ENCODE measurements at regions not wholly inside any gene's neighbourhood (a gene's known extent, or its start where the extent isn't known, plus 50 kb on each side); places are given as distances from the start of the nearest gene placed in this dataset.
"Not testable (repeated sequence)": the region's sequence is repeated elsewhere in the genome, so short reads cannot be mapped to it uniquely, and the experiment has no call there.

DNA sequence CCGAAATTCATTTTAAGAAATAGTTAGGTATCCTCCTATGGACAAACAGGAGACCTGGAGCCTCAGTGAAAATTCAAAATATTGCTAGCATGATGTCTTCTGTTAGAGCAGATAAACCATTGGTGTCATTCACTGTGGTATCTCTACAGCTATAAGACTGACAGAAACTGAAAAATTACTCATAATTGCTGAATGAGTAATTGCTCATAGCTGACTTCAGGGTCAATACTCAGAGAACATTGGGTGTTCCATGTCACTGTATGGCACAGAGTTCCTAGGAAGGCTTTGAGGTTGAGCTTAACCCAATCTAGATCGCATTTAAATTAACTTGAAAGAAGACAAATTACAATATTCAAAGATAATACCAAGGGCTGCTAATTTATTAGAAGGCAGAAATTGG is 109.0 kb downstream of the HSFY2 start:
- intact Hi-C loops (cut with DNase I), result no loop called here
- WGBS, 2 donors, result 36 to 62% methylated on average over 2 of the region's 2 CpGs
- no peak for DNase-seq

DNA sequence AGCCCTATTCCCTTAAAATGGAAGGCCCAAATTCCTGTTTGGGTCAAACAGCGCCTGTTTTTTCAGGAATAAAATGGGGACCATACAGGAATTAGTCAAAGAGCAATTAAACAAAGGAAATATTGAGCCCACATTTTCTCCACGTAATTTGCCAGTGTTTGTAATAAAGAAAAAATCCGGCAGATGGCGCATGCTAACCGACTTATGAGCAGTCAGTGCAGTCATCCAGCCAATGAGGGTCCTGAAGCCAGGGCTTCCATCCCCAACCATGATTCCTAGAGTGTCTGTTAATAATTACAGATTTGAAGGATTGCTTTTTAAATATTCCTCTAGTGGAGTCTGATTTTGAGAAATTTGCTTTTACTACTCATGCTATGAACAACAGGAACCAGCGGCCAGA is 103.7 kb downstream of the HSFY2 start:
- 21 to 30% methylated on average over 6 of the region's 6 CpGs for WGBS, 2 donors
- Histone ChIP-seq H3K4me1 (no peaks in the 10 kb centered on the region), H3K9me3 (no peaks in the 10 kb centered on the region), H3K36me3 (no peaks in the 10 kb centered on the region), H3K4me3 (no peak overlapping the region), H3K27ac (no peak overlapping the region), H3K27me3 (no peaks in the 10 kb centered on the region)
- intact Hi-C loops (cut with DNase I), result no loop called here
- DNase-seq, result no peak
- TF ChIP-seq, protein P1, sequence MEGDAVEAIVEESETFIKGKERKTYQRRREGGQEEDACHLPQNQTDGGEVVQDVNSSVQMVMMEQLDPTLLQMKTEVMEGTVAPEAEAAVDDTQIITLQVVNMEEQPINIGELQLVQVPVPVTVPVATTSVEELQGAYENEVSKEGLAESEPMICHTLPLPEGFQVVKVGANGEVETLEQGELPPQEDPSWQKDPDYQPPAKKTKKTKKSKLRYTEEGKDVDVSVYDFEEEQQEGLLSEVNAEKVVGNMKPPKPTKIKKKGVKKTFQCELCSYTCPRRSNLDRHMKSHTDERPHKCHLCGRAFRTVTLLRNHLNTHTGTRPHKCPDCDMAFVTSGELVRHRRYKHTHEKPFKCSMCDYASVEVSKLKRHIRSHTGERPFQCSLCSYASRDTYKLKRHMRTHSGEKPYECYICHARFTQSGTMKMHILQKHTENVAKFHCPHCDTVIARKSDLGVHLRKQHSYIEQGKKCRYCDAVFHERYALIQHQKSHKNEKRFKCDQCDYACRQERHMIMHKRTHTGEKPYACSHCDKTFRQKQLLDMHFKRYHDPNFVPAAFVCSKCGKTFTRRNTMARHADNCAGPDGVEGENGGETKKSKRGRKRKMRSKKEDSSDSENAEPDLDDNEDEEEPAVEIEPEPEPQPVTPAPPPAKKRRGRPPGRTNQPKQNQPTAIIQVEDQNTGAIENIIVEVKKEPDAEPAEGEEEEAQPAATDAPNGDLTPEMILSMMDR (IDR thresholded peaks at IDR 0.05), result peak in 1 of 4 experiments; percentile 23
- no peak for TF ChIP-seq POLR2AphosphoS5 (IDR thresholded peaks at IDR 0.05)
- no peak for TF ChIP-seq EP300 (IDR thresholded peaks at IDR 0.05)

More for the DNA sequence above, 109.0 kb downstream of the HSFY2 start:
- Histone ChIP-seq H3K36me3 (no peaks in the 10 kb centered on the region), H3K4me1 (no peaks in the 10 kb centered on the region), H3K27ac (no peak overlapping the region), H3K9me3 (no peaks in the 10 kb centered on the region), H3K27me3 (no peaks in the 10 kb centered on the region), H3K4me3 (no peak overlapping the region)
- no peak for TF ChIP-seq EP300 (IDR thresholded peaks at IDR 0.05)
- TF ChIP-seq POLR2A (IDR thresholded peaks at IDR 0.05), result no peak
- no peak for TF ChIP-seq POLR2AphosphoS5 (IDR thresholded peaks at IDR 0.05)
- TF ChIP-seq, protein P1 (IDR thresholded peaks at IDR 0.05), result no peak

DNA sequence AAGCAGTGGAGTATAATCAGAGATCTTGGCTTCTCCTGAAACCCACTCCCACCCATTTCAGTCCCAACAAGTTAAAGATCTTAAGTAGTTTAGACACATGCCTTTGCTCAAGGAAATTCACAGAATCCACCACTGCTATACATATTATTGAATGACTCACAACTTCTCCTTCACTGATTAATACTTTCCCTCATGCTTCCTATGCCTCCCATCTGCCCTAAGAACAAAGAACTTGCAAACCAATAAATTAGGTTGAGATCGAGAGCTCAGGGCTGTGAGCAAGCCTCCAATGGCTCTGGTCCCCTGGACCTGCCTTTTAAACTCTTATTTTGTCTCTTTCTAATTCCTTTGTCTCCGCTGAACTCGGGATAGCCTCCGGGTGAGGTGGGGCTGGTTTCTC is 101.6 kb downstream of the HSFY2 start:
- TF ChIP-seq POLR2A (IDR thresholded peaks at IDR 0.05) (no peak), POLR2AphosphoS5 (IDR thresholded peaks at IDR 0.05) (no peak), EP300 (IDR thresholded peaks at IDR 0.05) (no peak)
- TF ChIP-seq, protein P1 (IDR thresholded peaks at IDR 0.05), result no peak
- Histone ChIP-seq H3K4me1 (no peaks in the 10 kb centered on the region), H3K27me3 (no peaks in the 10 kb centered on the region), H3K9me3 (no peaks in the 10 kb centered on the region), H3K36me3 (no peaks in the 10 kb centered on the region), H3K27ac (no peak overlapping the region), H3K4me3 (no peak overlapping the region)
- WGBS, 2 donors, result 77 to 78% methylated on average over 4 of the region's 4 CpGs
- intact Hi-C loops (cut with DNase I), result no loop called here
- DNase-seq, result no peak

DNA sequence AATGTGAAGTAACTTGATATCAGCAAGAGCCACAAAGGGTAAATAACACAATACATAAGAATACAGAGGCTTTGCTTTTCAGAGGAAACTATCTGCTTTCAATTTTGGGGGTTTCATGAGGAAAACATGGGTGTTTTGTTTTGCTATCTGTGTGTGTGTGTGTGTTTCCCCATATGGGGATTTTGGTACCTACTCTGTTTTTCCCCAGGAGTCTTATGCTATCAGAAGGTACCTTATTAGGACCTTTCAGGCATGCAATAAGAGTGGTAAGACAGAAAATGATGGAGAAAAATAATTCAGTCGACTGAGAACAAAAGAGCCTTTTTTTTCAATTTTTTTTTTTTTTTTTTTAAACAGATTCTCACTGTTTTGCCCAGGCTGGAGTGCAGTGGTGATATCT is 87.5 kb downstream of the HSFY2 start:
- H3K27ac ChIP-seq; H3K36me3 ChIP-seq; H3K9me3 ChIP-seq; DNase-seq; H3K4me1 ChIP-seq; intact Hi-C loops (cut with DNase I); H3K27me3 ChIP-seq; H3K4me3 ChIP-seq: not testable (repeated sequence)
- WGBS, 2 donors, result no CpG with 5 or more reads among the region's 1 CpG

DNA sequence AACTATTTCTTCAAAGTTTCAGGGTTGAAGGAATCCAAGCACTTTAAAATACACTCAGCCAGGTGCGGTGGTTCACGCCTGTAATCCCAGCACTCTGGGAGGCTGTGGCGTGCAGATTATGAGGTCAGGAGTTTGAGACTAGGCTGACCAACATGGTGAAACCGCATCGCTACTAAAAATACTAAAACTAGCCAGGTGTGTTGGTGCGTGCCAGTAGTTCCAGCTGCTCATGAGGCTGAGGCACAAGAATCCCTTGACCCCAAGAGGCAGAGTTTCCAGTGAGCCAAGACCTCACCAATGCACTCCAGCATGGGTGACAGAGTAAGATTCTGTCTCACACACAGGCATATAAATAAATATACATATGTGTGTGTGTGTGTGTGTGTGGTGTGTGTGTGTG is 85.2 kb downstream of the HSFY2 start:
- DNase-seq; H3K4me1 ChIP-seq; H3K9me3 ChIP-seq; H3K27me3 ChIP-seq; H3K4me3 ChIP-seq; H3K36me3 ChIP-seq; intact Hi-C loops (cut with DNase I); H3K27ac ChIP-seq: not testable (repeated sequence)
- WGBS, 2 donors, result no CpG with 5 or more reads among the region's 6 CpGs

DNA sequence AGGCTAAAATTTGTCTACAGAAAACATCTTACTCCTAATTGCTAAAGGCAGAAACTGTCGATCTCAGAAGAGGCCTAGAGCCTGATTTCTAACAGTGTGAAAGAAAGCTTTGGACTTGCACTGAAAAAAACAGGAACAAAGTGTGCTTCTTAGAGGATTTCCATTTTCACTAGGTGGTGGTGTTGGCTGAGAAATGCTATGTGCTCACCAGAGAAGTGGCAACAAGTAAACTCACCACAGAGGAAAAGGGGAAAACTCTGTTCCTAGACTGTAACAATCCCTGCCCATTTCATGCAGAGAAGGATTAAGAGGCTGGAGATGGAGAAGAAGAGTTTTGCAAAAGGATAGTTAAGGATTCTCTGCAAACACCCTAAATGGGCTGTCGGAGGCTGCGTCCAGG is 84.1 kb downstream of the HSFY2 start:
- H3K27ac ChIP-seq; H3K4me3 ChIP-seq; DNase-seq; intact Hi-C loops (cut with DNase I); H3K4me1 ChIP-seq; H3K36me3 ChIP-seq; H3K9me3 ChIP-seq; H3K27me3 ChIP-seq: not testable (repeated sequence)
- no CpG with 5 or more reads among the region's 3 CpGs for WGBS, 2 donors

DNA sequence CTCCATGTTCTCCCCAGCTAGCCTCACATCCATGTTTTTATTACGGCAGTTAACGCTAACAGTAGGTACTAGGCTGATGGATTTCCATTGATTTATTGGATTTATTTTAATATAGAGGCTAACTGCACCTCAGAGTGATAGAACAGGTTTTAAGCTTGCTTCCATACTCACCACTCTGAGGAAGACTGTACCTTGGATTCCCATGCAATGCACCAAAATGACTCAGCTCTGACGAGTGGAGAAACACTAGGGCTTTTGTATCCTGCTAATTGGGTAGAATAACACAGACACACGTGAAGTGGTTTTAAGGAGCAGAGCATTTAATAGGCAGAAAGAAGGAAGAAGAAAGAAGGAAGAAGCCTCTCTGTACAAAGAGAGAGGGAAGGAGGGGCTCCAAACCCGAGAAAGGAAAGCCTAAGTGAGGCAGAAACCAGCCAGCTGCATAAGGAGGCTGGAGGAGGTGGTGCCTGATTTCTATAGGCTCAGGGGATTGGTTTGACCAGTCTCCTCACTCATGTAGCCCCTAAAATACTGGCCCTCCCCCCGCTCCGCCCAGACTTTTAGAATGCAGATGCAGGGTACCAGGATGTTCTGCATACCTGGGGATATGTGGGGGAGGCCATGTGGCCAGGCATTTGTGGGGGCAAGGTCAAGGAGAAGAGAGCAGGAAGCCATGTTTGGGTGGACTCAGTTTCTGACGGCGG is 83.5 kb downstream of the HSFY2 start:
- intact Hi-C loops (cut with DNase I); H3K9me3 ChIP-seq; H3K4me3 ChIP-seq; H3K36me3 ChIP-seq; H3K27me3 ChIP-seq; H3K4me1 ChIP-seq; DNase-seq; H3K27ac ChIP-seq: not testable (repeated sequence)
- no CpG with 5 or more reads among the region's 9 CpGs for WGBS, 2 donors

DNA sequence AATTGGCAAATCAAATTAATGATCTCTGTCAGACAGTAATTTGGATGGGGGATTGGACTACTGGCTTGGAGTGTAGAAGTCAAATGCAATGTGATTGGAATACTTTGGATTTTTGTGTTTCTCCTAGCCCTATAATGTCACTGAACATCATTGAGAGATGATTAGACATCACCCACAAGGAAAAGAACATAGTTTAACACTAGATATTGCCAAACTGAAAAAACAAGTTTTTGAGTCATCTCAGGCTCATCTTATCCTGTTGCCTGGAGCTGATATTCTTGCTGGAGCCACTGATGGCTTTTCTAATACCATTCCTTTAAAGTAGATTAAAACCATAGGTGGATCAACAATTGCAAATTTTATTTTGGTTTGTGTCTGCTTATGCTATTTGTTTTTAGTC is 76.7 kb downstream of the HSFY2 start:
- intact Hi-C loops (cut with DNase I); H3K27ac ChIP-seq: not testable (repeated sequence)

DNA sequence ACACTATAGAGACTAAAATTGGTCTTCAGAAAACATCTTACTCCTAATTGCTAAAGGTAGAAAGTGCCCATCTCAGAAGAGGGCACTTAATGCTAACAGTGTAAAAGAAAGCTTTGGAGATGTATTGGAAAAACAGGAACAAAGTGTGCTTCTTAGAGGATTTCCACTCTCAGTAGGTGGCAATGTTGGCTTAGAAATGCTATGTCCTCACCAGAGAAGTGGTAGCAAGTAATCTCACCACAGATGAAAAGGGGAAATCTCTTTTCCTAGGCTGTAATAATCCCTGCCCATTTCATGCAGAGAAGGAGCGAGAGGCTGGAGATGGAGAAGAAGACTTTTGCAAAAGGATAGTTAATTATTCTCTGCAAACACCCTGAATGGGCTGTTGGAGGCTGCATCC is 69.3 kb downstream of the HSFY2 start:
- H3K27me3 ChIP-seq; H3K4me3 ChIP-seq; H3K9me3 ChIP-seq; intact Hi-C loops (cut with DNase I); DNase-seq; H3K4me1 ChIP-seq; H3K36me3 ChIP-seq; H3K27ac ChIP-seq: not testable (repeated sequence)
- no CpG with 5 or more reads among the region's 1 CpG for WGBS, 2 donors

More for the DNA sequence above, 76.7 kb downstream of the HSFY2 start:
- H3K4me3 ChIP-seq, H3K27me3 ChIP-seq, DNase-seq, H3K4me1 ChIP-seq, H3K36me3 ChIP-seq, H3K9me3 ChIP-seq: not testable (repeated sequence)

DNA sequence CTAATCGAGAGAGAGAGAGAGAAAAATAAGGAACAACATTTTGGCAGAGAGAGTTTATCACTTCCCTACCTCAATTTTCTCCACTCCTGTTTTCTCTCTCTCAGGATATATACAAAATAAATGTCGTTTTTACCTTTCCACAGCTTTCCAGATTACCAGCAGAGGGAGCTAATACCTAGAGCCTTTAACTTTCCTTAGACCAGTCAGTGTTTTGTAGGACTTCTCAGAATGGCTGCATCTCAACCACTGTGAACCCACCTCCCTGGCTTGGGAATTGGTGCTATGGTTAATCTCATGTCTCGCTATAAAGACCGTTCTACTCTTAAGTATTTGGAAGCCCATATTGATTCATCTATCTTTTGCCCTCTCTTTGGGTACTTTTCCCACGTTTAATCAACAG is 61.8 kb downstream of the HSFY2 start:
- intact Hi-C loops (cut with DNase I), result not testable (repeated sequence)
- no CpG with 5 or more reads among the region's 5 CpGs for WGBS, 2 donors

More for the DNA sequence above, 61.8 kb downstream of the HSFY2 start:
- DNase-seq, H3K36me3 ChIP-seq, H3K4me3 ChIP-seq, H3K27me3 ChIP-seq, H3K27ac ChIP-seq, H3K4me1 ChIP-seq, H3K9me3 ChIP-seq: not testable (repeated sequence)
